ENCODE measurements at regions not wholly inside any gene's neighbourhood (a gene's known extent, or its start where the extent isn't known, plus 50 kb on each side); places are given as distances from the start of the nearest gene placed in this dataset.

GRCh38 chr7:128191136-128191844 lies 49.8 kb upstream of the LEP start (continued):
- TF ChIP-seq REST (IDR thresholded peaks at IDR 0.05; ENCODE audit: low read depth, low read length) = no peak
- TF ChIP-seq FOSL2 (IDR thresholded peaks at IDR 0.05; ENCODE audit: borderline replicate concordance, low read depth) = no peak
